Heart right ventricle (tissue), 16 donors: ENCODE measurements at regions not wholly inside any gene's neighbourhood (a gene's known extent, or its start where the extent isn't known, plus 50 kb on each side); places are given as distances from the start of the nearest gene placed in this dataset.

Source experiments
- ATAC-seq, 8 donors: fragments of 200-7000 bp; cut with Tn5 transposase; one replicate each; pipeline ENCODE4 v1.9.1; 2020; ENCODE audit warnings: mild to moderate bottlenecking in 8 of 8, moderate library complexity in 8 of 8, moderate number of reproducible peaks in 1 of 8
- DNase-seq, 2 donors: peaks; one replicate each; pipeline ENCODE4 v3.0.0-alpha.2; 2020
- H3K27ac ChIP-seq, 10 donors: fragments of 200-600 bp; sonication (generic) in 2 of 10; one replicate each; pipeline versions ENCODE4 v1.5.0 to v1.8.0; 2020 to 2022; ENCODE audit warnings: mild to moderate bottlenecking in 3 of 10
- H3K27me3 ChIP-seq, 7 donors: fragments of 200-600 bp; one replicate each; pipeline ENCODE4 v1.8.0; 2021 to 2022; ENCODE audit warnings: mild to moderate bottlenecking in 2 of 7
- H3K36me3 ChIP-seq, 9 donors: fragments of 200-600 bp; sonication (generic) in 1 of 9; one replicate each; pipeline versions ENCODE4 v1.5.0 to v1.8.0; 2020 to 2022; ENCODE audit warnings: mild to moderate bottlenecking in 2 of 9
- H3K4me1 ChIP-seq, 9 donors: fragments of 200-600 bp; sonication (generic) in 1 of 9; one replicate each; pipeline versions ENCODE4 v1.5.0 to v1.8.0; 2020 to 2022; ENCODE audit warnings: mild to moderate bottlenecking in 4 of 9
- H3K4me3 ChIP-seq, 10 donors: fragments of 200-600 bp; sonication (generic) in 2 of 10; one replicate each; pipeline versions ENCODE4 v1.5.0 to v1.8.0; 2020 to 2022; ENCODE audit warnings: mild to moderate bottlenecking in 7 of 10, moderate library complexity in 2 of 10
- H3K9me3 ChIP-seq, 11 donors: fragments of 200-600 bp in 10 of 11; sonication (generic) in 2 of 11; one replicate each; pipeline versions ENCODE4 v1.5.0 to v1.8.0; 2013 to 2022; ENCODE audit warnings: mild to moderate bottlenecking in 2 of 11, control low read depth in 1 of 11, moderate library complexity in 1 of 11
- CTCF ChIP-seq, 9 donors: fragments of 200-600 bp; sonication (generic) in 2 of 9; IDR thresholded peaks; one replicate each; pipeline versions ENCODE4 v1.5.0 to v1.8.0; 2021 to 2022; ENCODE audit warnings: antibody characterized with exemption in 9 of 9, mild to moderate bottlenecking in 5 of 9, moderate library complexity in 1 of 9
- WGBS, 2 donors: extraction: QIAGEN DNeasy Blood & Tissue Kit; methylation state at CpG; one replicate each; pipeline ENCODE4 v1.1.7; 2013; ENCODE audit warnings: inconsistent platforms in 1 of 2; 5-methylcytosine and 5-hydroxymethylcytosine counted together
- intact Hi-C, 10 donors: fragments of 100-400 bp; cut with DNase I; formaldehyde crosslinking; loops; one replicate each; pipeline versions ENCODE4 v1.11.1 to v1.14.2; 2022
- donor health status: Arrhythmogenic right ventricular cardiomyopathy.
- donor health status: ischemic (EF 13 %, LVEDD 7.1; RV severe dilation, severe dysfunction).
- donor health status: healthy with polysubstance abuse.
- donor health status: DM: no; HTN: yes; CAD: no.
- donor health status: DM: no; HTN: no; CAD: no.
- donor health status: ischemic (EF 25% LVEDD 6.9; RV normal size, moderate dysfunction).
- donor health status: ischemic (EF 25% LVEDD 5.7; RV mildly dilated, moderate dysfunction).
- donor health status: healthy.
- donor health status: DM: yes; HTN: yes; CAD: no.
- donor health status: Ischemic cardiomyopathy.
- donor health status: ischemic (EF 35%, LVEDD 5.7; RV mildly dilated, moderate dysfunction).
- donor health status: nonischemic (EF 11% LVEDD 7.7; RV severe dilation, severe dysfunction).
- donor health status: DM: yes; HTN: yes; CAD: no.
- donor health status: PGD.
- donor health status: ischemic (EF 29% LVEDD 5.4; RV normal size, mild dysfunction).
- donor health status: nonischemic (EF 23%, LVEDD 6.1; RV moderate dilation, normal function).

- whole genome bisulfite sequencing, 2 donors, result 81 to 94% methylated on average over 1 of the region's 1 CpG
- intact Hi-C loops, result no loop called here
- Histone ChIP-seq H3K27ac (no peak overlapping the region), H3K36me3 (no peaks in the 10 kb centered on the region), H3K4me1 (peaks cover 0 to 16% (median 7%) of the 10 kb centered on the region in 9 donors), H3K4me3 (no peak overlapping the region), H3K9me3 (no peaks in the 10 kb centered on the region), H3K27me3 (no peaks in the 10 kb centered on the region)
- ATAC-seq (no peak), DNase-seq (no peak)
- no peak for TF ChIP-seq CTCF (IDR thresholded peaks at IDR 0.05)
These were observed 87.6 kb downstream of the CARTPT start for GRCh38 chr5:71806711-71807110.

- intact Hi-C loops, result no loop called here
- Histone ChIP-seq H3K9me3 (no peaks in the 10 kb centered on the region), H3K4me1 (peaks cover 0 to 16% (median 7%) of the 10 kb centered on the region in 9 donors), H3K27me3 (no peaks in the 10 kb centered on the region), H3K4me3 (no peak overlapping the region), H3K27ac (no peak overlapping the region), H3K36me3 (no peaks in the 10 kb centered on the region)
- DNase-seq (no peak), ATAC-seq (peak in 1 of 8 donors; percentile 31)
- 83 to 84% methylated on average over 4 of the region's 4 CpGs for WGBS, 2 donors
- no peak for TF ChIP-seq CTCF (IDR thresholded peaks at IDR 0.05)
These were observed 88.8 kb downstream of the CARTPT start for GRCh38 chr5:71807909-71808308.

GRCh38 chr5:71809446-71809845 is 90.4 kb downstream of the CARTPT start:
- ATAC-seq, result no peak
- intact Hi-C loops, result no loop called here
- H3K27me3 ChIP-seq, result no peaks in the 10 kb centered on the region
- no peak for TF ChIP-seq CTCF (IDR thresholded peaks at IDR 0.05)
- H3K9me3 ChIP-seq, result no peaks in the 10 kb centered on the region
- DNase-seq, result no peak
- no peaks in the 10 kb centered on the region for H3K36me3 ChIP-seq
- no peak overlapping the region for H3K4me3 ChIP-seq
- 83 to 84% methylated on average over 2 of the region's 2 CpGs for WGBS, 2 donors
- no peak overlapping the region for H3K27ac ChIP-seq
- H3K4me1 ChIP-seq, result peaks cover 0 to 16% (median 7%) of the 10 kb centered on the region in 9 donors

GRCh38 chr5:71810023-71810422 is 90.9 kb downstream of the CARTPT start:
- Histone ChIP-seq H3K27ac (peak overlapping the region in 2 of 10 donors; percentile 11 to 12), H3K4me3 (no peak overlapping the region), H3K9me3 (no peaks in the 10 kb centered on the region), H3K4me1 (peaks cover 0 to 16% (median 7%) of the 10 kb centered on the region in 9 donors), H3K27me3 (no peaks in the 10 kb centered on the region), H3K36me3 (no peaks in the 10 kb centered on the region)
- intact Hi-C loops, result no loop called here
- TF ChIP-seq CTCF (IDR thresholded peaks at IDR 0.05), result no peak
- peak in 3 of 8 donors; percentile 45 to 69 (median 51) for ATAC-seq
- no peak for DNase-seq
- 59 to 61% methylated on average over 9 of the region's 9 CpGs for WGBS, 2 donors
